OCI-LY1 (cell line): ENCODE measurements at regions not wholly inside any gene's neighbourhood (a gene's known extent, or its start where the extent isn't known, plus 50 kb on each side); places are given as distances from the start of the nearest gene placed in this dataset.

Experiments
- EZH2 ChIP-seq: fragments of 200-600 bp; sonication (generic), shearing (Covaris generic); IDR thresholded peaks from 2 replicates; pipeline ENCODE4 v1.8.0; 2017; ENCODE audit warnings: borderline replicate concordance, mixed run types, mild to moderate bottlenecking, antibody characterized with exemption, low read length, moderate library complexity, mixed read lengths
- TF ChIP-seq, protein P1 (sequence below): fragments of 200-600 bp; sonication (generic), shearing (Covaris generic); IDR thresholded peaks from 2 replicates; pipeline ENCODE4 v1.5.1; 2017; ENCODE audit warnings: mild to moderate bottlenecking, antibody characterized with exemption, low read length, moderate library complexity, mixed read lengths

- TF ChIP-seq, protein P1, sequence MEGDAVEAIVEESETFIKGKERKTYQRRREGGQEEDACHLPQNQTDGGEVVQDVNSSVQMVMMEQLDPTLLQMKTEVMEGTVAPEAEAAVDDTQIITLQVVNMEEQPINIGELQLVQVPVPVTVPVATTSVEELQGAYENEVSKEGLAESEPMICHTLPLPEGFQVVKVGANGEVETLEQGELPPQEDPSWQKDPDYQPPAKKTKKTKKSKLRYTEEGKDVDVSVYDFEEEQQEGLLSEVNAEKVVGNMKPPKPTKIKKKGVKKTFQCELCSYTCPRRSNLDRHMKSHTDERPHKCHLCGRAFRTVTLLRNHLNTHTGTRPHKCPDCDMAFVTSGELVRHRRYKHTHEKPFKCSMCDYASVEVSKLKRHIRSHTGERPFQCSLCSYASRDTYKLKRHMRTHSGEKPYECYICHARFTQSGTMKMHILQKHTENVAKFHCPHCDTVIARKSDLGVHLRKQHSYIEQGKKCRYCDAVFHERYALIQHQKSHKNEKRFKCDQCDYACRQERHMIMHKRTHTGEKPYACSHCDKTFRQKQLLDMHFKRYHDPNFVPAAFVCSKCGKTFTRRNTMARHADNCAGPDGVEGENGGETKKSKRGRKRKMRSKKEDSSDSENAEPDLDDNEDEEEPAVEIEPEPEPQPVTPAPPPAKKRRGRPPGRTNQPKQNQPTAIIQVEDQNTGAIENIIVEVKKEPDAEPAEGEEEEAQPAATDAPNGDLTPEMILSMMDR = no peak
- TF ChIP-seq EZH2 = no peak
Measured at GRCh38 chr14:62308316-62308715, 546.1 kb downstream of the SNAPC1 start.
